ENCODE measurements at regions not wholly inside any gene's neighbourhood (a gene's known extent, or its start where the extent isn't known, plus 50 kb on each side); places are given as distances from the start of the nearest gene placed in this dataset.
A peak's percentile ranks its signal among the peaks of the same experiment; 100 is the strongest.

- peak overlapping the region; percentile 37 to 91 for H3K27ac ChIP-seq
- H3K4me3 ChIP-seq, result no peak overlapping the region
- H3K27me3 ChIP-seq, result no peaks in the 10 kb centered on the region
- peaks cover 0 to 54% of the 10 kb centered on the region in 2 donors for H3K4me1 ChIP-seq
- no peak for DNase-seq (ENCODE audit: low spot score)
- no peaks in the 10 kb centered on the region for H3K9me3 ChIP-seq
- no peak for TF ChIP-seq CTCF (IDR thresholded peaks at IDR 0.05)
- no peaks in the 10 kb centered on the region for H3K36me3 ChIP-seq
Measured at GRCh38 chr10:10804998-10805740, 212.5 kb upstream of the CELF2 start.

- DNase-seq (ENCODE audit: low spot score), result no peak
- no peak for TF ChIP-seq CTCF (IDR thresholded peaks at IDR 0.05)
- Histone ChIP-seq H3K4me1 (peaks cover 0 to 39% of the 10 kb centered on the region in 2 donors), H3K27me3 (no peaks in the 10 kb centered on the region), H3K9me3 (no peaks in the 10 kb centered on the region), H3K27ac (peak overlapping the region in 1 of 2 donors; percentile 91), H3K36me3 (no peaks in the 10 kb centered on the region), H3K4me3 (no peak overlapping the region)
Measured at GRCh38 chr10:10807106-10807505, 210.6 kb upstream of the CELF2 start.

GRCh38 chr10:10811562-10811961 lies 206.1 kb upstream of the CELF2 start:
- TF ChIP-seq CTCF (IDR thresholded peaks at IDR 0.05), result no peak
- no peak for DNase-seq (ENCODE audit: low spot score)
- H3K9me3 ChIP-seq, result no peaks in the 10 kb centered on the region
- no peaks in the 10 kb centered on the region for H3K27me3 ChIP-seq
- H3K4me3 ChIP-seq, result no peak overlapping the region
- H3K27ac ChIP-seq, result no peak overlapping the region
- no peaks in the 10 kb centered on the region for H3K36me3 ChIP-seq
- H3K4me1 ChIP-seq, result peaks cover 0 to 10% of the 10 kb centered on the region in 2 donors

GRCh38 chr10:10813656-10814055 lies 204.0 kb upstream of the CELF2 start:
- Histone ChIP-seq H3K4me3 (no peak overlapping the region), H3K27me3 (no peaks in the 10 kb centered on the region), H3K4me1 (peaks cover 0 to 6% of the 10 kb centered on the region in 2 donors), H3K36me3 (no peaks in the 10 kb centered on the region), H3K27ac (no peak overlapping the region), H3K9me3 (no peaks in the 10 kb centered on the region)
- DNase-seq (ENCODE audit: low spot score), result no peak
- TF ChIP-seq CTCF (IDR thresholded peaks at IDR 0.05), result no peak

- peaks cover 0 to 6% of the 10 kb centered on the region in 2 donors for H3K4me1 ChIP-seq
- no peak for DNase-seq (ENCODE audit: low spot score)
- TF ChIP-seq CTCF (IDR thresholded peaks at IDR 0.05), result no peak
- no peak overlapping the region for H3K27ac ChIP-seq
- H3K4me3 ChIP-seq, result no peak overlapping the region
- no peaks in the 10 kb centered on the region for H3K9me3 ChIP-seq
- H3K27me3 ChIP-seq, result no peaks in the 10 kb centered on the region
- no peaks in the 10 kb centered on the region for H3K36me3 ChIP-seq
Measured at GRCh38 chr10:10814069-10814468, 203.6 kb upstream of the CELF2 start.

- Histone ChIP-seq H3K9me3 (no peaks in the 10 kb centered on the region), H3K27me3 (no peaks in the 10 kb centered on the region), H3K4me3 (no peak overlapping the region), H3K36me3 (no peaks in the 10 kb centered on the region), H3K27ac (no peak overlapping the region), H3K4me1 (peaks cover 0 to 6% of the 10 kb centered on the region in 2 donors)
- DNase-seq (ENCODE audit: low spot score), result no peak
- no peak for TF ChIP-seq CTCF (IDR thresholded peaks at IDR 0.05)
Measured at GRCh38 chr10:10816447-10816846, 201.2 kb upstream of the CELF2 start.

All from right atrium auricular region (tissue), 2 donors.